Mesenchymal stem cell (in vitro differentiated cells and primary cell): ENCODE measurements at regions not wholly inside any gene's neighbourhood (a gene's known extent, or its start where the extent isn't known, plus 50 kb on each side); places are given as distances from the start of the nearest gene placed in this dataset.
"Not testable (repeated sequence)": the region's sequence is repeated elsewhere in the genome, so short reads cannot be mapped to it uniquely, and the experiment has no call there.

Experiments
- DNase-seq: peaks from one replicate; pipeline ENCODE4 v3.0.0-alpha.2; 2013
- H2AFZ ChIP-seq: one replicate; pipeline ENCODE4 v1.6.1; 2013; ENCODE audit warnings: low read depth, mild to moderate bottlenecking, control low read depth, inconsistent platforms, low read length, moderate library complexity
- H2AK5ac ChIP-seq: 2 replicates; pipeline ENCODE4 v1.6.1; 2013; ENCODE audit warnings: low read length, moderate library complexity, mild to moderate bottlenecking, inconsistent platforms; ENCODE audit not compliant: severe bottlenecking
- H2BK120ac ChIP-seq: one replicate; pipeline ENCODE4 v1.6.1; 2013; ENCODE audit warnings: low read depth, mild to moderate bottlenecking, inconsistent platforms, low read length, moderate library complexity
- H2BK12ac ChIP-seq, 2 experiments: one replicate each; pipeline ENCODE4 v1.6.1; 2013; ENCODE audit warnings: inconsistent platforms in 2 of 2, low read length in 2 of 2, mild to moderate bottlenecking in 2 of 2, moderate library complexity in 2 of 2, control low read depth in 1 of 2
- H2BK15ac ChIP-seq: one replicate; pipeline ENCODE4 v1.6.1; 2013; ENCODE audit warnings: mild to moderate bottlenecking, low read depth, inconsistent platforms; ENCODE audit not compliant: poor library complexity, severe bottlenecking
- H2BK5ac ChIP-seq: 2 replicates; pipeline ENCODE4 v1.6.1; 2013; ENCODE audit warnings: low read depth, mild to moderate bottlenecking, low read length, control low read depth, inconsistent platforms; ENCODE audit not compliant: poor library complexity, severe bottlenecking
- H3K14ac ChIP-seq, 2 experiments: one replicate each; pipeline ENCODE4 v1.6.1; 2013; ENCODE audit warnings: inconsistent platforms in 2 of 2, low read length in 2 of 2, control low read depth in 1 of 2, mild to moderate bottlenecking in 1 of 2, moderate library complexity in 1 of 2
- H3K18ac ChIP-seq, 2 experiments: one replicate each; pipeline ENCODE4 v1.6.1; 2013; ENCODE audit warnings: inconsistent platforms in 2 of 2, low read length in 2 of 2, control low read depth in 1 of 2, low read depth in 1 of 2, mild to moderate bottlenecking in 1 of 2
- H3K23ac ChIP-seq, 2 experiments: one replicate each; pipeline ENCODE4 v1.6.1; 2013; ENCODE audit warnings: inconsistent platforms in 2 of 2, low read length in 2 of 2, mild to moderate bottlenecking in 2 of 2, moderate library complexity in 2 of 2, control low read depth in 1 of 2
- H3K27ac ChIP-seq: 2 replicates; pipeline ENCODE4 v1.5.1; 2013; ENCODE audit warnings: mild to moderate bottlenecking, moderate library complexity, low read length, control low read depth, inconsistent platforms; ENCODE audit not compliant: poor library complexity, severe bottlenecking
- H3K27me3 ChIP-seq, 2 experiments: 2 replicates each; pipeline versions ENCODE4 v1.6.1 to v1.7.0; 2013; ENCODE audit warnings: low read length in 2 of 2, mild to moderate bottlenecking in 2 of 2, moderate library complexity in 2 of 2, control low read depth in 1 of 2, inconsistent platforms in 1 of 2; ENCODE audit not compliant: control insufficient read depth in 1 of 2, insufficient read depth in 1 of 2
- H3K36me3 ChIP-seq, 2 experiments: 2 replicates each; pipeline versions ENCODE4 v1.6.1 to v1.7.0; 2013; ENCODE audit warnings: low read length in 2 of 2, control low read depth in 1 of 2, inconsistent platforms in 1 of 2, low read depth in 1 of 2, mild to moderate bottlenecking in 1 of 2; ENCODE audit not compliant: insufficient read depth in 2 of 2, control insufficient read depth in 1 of 2
- H3K4ac ChIP-seq, 2 experiments: one replicate each; pipeline ENCODE4 v1.6.1; 2013; ENCODE audit warnings: inconsistent platforms in 2 of 2, low read length in 2 of 2, mild to moderate bottlenecking in 2 of 2, moderate library complexity in 2 of 2, control low read depth in 1 of 2, low read depth in 1 of 2
- H3K4me1 ChIP-seq: 2 replicates; pipeline ENCODE4 v1.6.1; 2013; ENCODE audit warnings: low read depth, low read length, control low read depth; ENCODE audit not compliant: control insufficient read depth, insufficient read depth
- H3K4me2 ChIP-seq: 2 replicates; pipeline ENCODE4 v1.6.1; 2013; ENCODE audit warnings: low read length, mild to moderate bottlenecking, inconsistent platforms; ENCODE audit not compliant: poor library complexity, severe bottlenecking
- H3K4me3 ChIP-seq, 2 experiments: 2 replicates each; pipeline versions ENCODE4 v1.5.1 to v1.7.0; 2013; ENCODE audit warnings: low read length in 2 of 2, mild to moderate bottlenecking in 2 of 2, control low read depth in 1 of 2, low read depth in 1 of 2; ENCODE audit not compliant: insufficient read depth in 1 of 2
- H3K79me1 ChIP-seq: replicated peaks from 2 replicates; pipeline ENCODE4 v1.6.1; 2013; ENCODE audit warnings: mild to moderate bottlenecking, control low read depth, low read length, inconsistent platforms; ENCODE audit not compliant: poor library complexity, severe bottlenecking
- H3K9ac ChIP-seq: 2 replicates; pipeline ENCODE4 v1.7.0; 2013; ENCODE audit warnings: mild to moderate bottlenecking, low read length, moderate library complexity
- H3K9me3 ChIP-seq: 2 replicates; pipeline ENCODE4 v1.7.0; 2013; ENCODE audit warnings: mild to moderate bottlenecking, low read length; ENCODE audit not compliant: control insufficient read depth
- H4K8ac ChIP-seq: one replicate; pipeline ENCODE4 v1.6.1; 2013; ENCODE audit warnings: inconsistent platforms, mild to moderate bottlenecking, low read length, moderate library complexity
- H4K91ac ChIP-seq: one replicate; pipeline ENCODE4 v1.6.1; 2013; ENCODE audit warnings: mild to moderate bottlenecking, low read length, inconsistent platforms
- WGBS: methylation state at CpG from one replicate; pipeline ENCODE4 v1.1.7; 2013; ENCODE audit warnings: mixed read lengths; 5-methylcytosine and 5-hydroxymethylcytosine counted together

- not testable (repeated sequence) for H3K36me3 ChIP-seq, H3K79me1 ChIP-seq, H3K18ac ChIP-seq, H2BK12ac ChIP-seq, DNase-seq, H3K4me1 ChIP-seq, H2AK5ac ChIP-seq, H2BK15ac ChIP-seq, H3K9ac ChIP-seq, H2AFZ ChIP-seq, H3K4me2 ChIP-seq, H3K9me3 ChIP-seq, H3K4me3 ChIP-seq, H3K27me3 ChIP-seq, H3K14ac ChIP-seq, H3K4ac ChIP-seq, H2BK120ac ChIP-seq, H2BK5ac ChIP-seq, H3K23ac ChIP-seq, H4K91ac ChIP-seq, H4K8ac ChIP-seq, H3K27ac ChIP-seq
- no CpG with 5 or more reads among the region's 43 CpGs for WGBS
These were observed 703.4 kb upstream of the TPTE start for GRCh38 chr21:9817841-9818441.

- H2BK5ac ChIP-seq, H3K4me2 ChIP-seq, H3K9ac ChIP-seq, H2AK5ac ChIP-seq, H2BK12ac ChIP-seq, H3K27ac ChIP-seq, H4K8ac ChIP-seq, H3K18ac ChIP-seq, H3K9me3 ChIP-seq, H3K79me1 ChIP-seq, DNase-seq, H3K23ac ChIP-seq, H3K27me3 ChIP-seq, H3K36me3 ChIP-seq, H3K4ac ChIP-seq, H2BK15ac ChIP-seq, H3K4me3 ChIP-seq, H3K14ac ChIP-seq, H4K91ac ChIP-seq, H2BK120ac ChIP-seq, H2AFZ ChIP-seq, H3K4me1 ChIP-seq: not testable (repeated sequence)
- no CpG with 5 or more reads among the region's 37 CpGs for WGBS
These were observed 701.7 kb upstream of the TPTE start for GRCh38 chr21:9819549-9820192.

- not testable (repeated sequence) for H3K4me2 ChIP-seq, H2BK5ac ChIP-seq, H3K4me3 ChIP-seq, H4K91ac ChIP-seq, DNase-seq, H3K4me1 ChIP-seq, H2BK12ac ChIP-seq, H3K9ac ChIP-seq, H3K27me3 ChIP-seq, H2BK15ac ChIP-seq, H2BK120ac ChIP-seq, H3K18ac ChIP-seq, H2AK5ac ChIP-seq, H3K27ac ChIP-seq, H3K23ac ChIP-seq, H3K9me3 ChIP-seq, H3K4ac ChIP-seq, H2AFZ ChIP-seq, H3K14ac ChIP-seq, H3K79me1 ChIP-seq, H4K8ac ChIP-seq, H3K36me3 ChIP-seq
- WGBS, result no CpG with 5 or more reads among the region's 20 CpGs
These were observed 700.8 kb upstream of the TPTE start for GRCh38 chr21:9820579-9820978.

GRCh38 chr21:9821472-9821871 is 699.9 kb upstream of the TPTE start:
- H4K8ac ChIP-seq, H3K79me1 ChIP-seq, H3K9me3 ChIP-seq, H3K4me3 ChIP-seq, H3K27ac ChIP-seq, H3K4ac ChIP-seq, H4K91ac ChIP-seq, H2BK12ac ChIP-seq, H3K36me3 ChIP-seq, H3K4me2 ChIP-seq, H3K4me1 ChIP-seq, H2BK5ac ChIP-seq, DNase-seq, H3K27me3 ChIP-seq, H3K23ac ChIP-seq, H2BK120ac ChIP-seq, H2BK15ac ChIP-seq, H3K14ac ChIP-seq, H3K18ac ChIP-seq, H2AFZ ChIP-seq, H2AK5ac ChIP-seq, H3K9ac ChIP-seq: not testable (repeated sequence)
- WGBS, result no CpG with 5 or more reads among the region's 20 CpGs
